ENCODE measurements at regions not wholly inside any gene's neighbourhood (a gene's known extent, or its start where the extent isn't known, plus 50 kb on each side); places are given as distances from the start of the nearest gene placed in this dataset.

DNA sequence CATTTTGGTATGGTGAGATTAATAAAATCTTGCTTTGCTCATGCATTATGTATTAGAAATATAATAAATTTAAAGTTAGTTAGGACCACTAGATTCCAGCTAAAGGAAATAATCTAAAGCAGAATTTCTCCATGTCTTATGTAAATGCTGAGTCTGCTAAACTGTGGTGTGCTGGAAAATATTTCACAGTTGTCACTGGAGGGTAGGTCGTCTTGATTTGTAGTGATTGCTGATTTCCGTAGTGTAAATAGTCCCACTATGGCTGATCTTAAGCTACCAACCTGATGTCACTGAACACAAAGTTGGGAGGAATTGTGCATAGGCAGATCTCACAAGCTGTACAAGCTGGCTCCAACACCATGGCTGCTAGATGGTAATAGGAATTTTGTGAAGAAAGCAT lies 133.4 kb upstream of the NR3C2 start (continued):
- TF ChIP-seq TEAD4 (IDR thresholded peaks at IDR 0.05; ENCODE audit: borderline replicate concordance, insufficient read depth), result no peak
- TF ChIP-seq, protein P1, sequence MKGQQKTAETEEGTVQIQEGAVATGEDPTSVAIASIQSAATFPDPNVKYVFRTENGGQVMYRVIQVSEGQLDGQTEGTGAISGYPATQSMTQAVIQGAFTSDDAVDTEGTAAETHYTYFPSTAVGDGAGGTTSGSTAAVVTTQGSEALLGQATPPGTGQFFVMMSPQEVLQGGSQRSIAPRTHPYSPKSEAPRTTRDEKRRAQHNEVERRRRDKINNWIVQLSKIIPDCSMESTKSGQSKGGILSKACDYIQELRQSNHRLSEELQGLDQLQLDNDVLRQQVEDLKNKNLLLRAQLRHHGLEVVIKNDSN (IDR thresholded peaks at IDR 0.05; ENCODE audit: borderline replicate concordance, low read depth), result no peak

DNA sequence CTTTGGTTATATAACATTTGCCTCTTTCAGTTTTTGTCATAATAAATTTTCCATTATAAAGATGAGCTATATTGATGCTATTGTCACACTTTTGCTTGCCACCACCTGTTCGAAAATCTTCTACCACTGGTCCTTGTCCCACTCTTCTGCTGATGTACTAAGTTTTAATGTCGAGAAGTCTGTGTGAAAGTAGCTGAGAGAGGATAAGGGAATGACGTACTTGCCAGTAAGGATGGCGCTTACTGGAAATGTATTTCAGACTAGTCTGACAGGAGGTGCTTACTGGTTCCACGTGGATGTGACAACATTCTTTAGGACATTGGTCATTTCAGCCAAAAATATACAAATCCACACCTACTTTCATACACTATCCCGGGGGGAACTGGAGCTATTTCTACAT lies 132.7 kb upstream of the NR3C2 start:
- no peak for TF ChIP-seq FOXJ3 (CRISPR knock-in tag; IDR thresholded peaks at IDR 0.05)
- TF ChIP-seq EZH2phosphoT487 (IDR thresholded peaks at IDR 0.05; ENCODE audit: borderline replicate concordance, low read depth), result no peak
- TF ChIP-seq JUND (IDR thresholded peaks at IDR 0.05), result no peak
- no peak for TF ChIP-seq MXI1 (IDR thresholded peaks at IDR 0.05; ENCODE audit: low read depth, low read length)
- TF ChIP-seq, protein P2, sequence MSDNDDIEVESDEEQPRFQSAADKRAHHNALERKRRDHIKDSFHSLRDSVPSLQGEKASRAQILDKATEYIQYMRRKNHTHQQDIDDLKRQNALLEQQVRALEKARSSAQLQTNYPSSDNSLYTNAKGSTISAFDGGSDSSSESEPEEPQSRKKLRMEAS (IDR thresholded peaks at IDR 0.05; ENCODE audit: low read depth), result no peak
- TF ChIP-seq EP300 (IDR thresholded peaks at IDR 0.05; ENCODE audit: borderline replicate concordance in 1 of 2, low read depth in 1 of 2, low read length in 1 of 2), result no peak
- no peak for TF ChIP-seq NRF1 (IDR thresholded peaks at IDR 0.05; ENCODE audit: low read depth, low read length)
- no peak for TF ChIP-seq RCOR1 (IDR thresholded peaks at IDR 0.05; ENCODE audit: low read length)
- no peak for TF ChIP-seq GATA2 (CRISPR knock-in tag; IDR thresholded peaks at IDR 0.05)
- TF ChIP-seq, protein P3, sequence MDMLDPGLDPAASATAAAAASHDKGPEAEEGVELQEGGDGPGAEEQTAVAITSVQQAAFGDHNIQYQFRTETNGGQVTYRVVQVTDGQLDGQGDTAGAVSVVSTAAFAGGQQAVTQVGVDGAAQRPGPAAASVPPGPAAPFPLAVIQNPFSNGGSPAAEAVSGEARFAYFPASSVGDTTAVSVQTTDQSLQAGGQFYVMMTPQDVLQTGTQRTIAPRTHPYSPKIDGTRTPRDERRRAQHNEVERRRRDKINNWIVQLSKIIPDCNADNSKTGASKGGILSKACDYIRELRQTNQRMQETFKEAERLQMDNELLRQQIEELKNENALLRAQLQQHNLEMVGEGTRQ (IDR thresholded peaks at IDR 0.05; ENCODE audit: borderline replicate concordance, low read depth, low read length), result no peak
- no peak for TF ChIP-seq RAD21 (IDR thresholded peaks at IDR 0.05; ENCODE audit: low read length)
- TF ChIP-seq TEAD4 (IDR thresholded peaks at IDR 0.05; ENCODE audit: borderline replicate concordance, insufficient read depth), result no peak
- no peak for TF ChIP-seq MEF2A (IDR thresholded peaks at IDR 0.05; ENCODE audit: borderline replicate concordance, low read depth)
- Histone ChIP-seq H3K4me3 (ENCODE audit: low read depth in 2 of 2, low read length in 1 of 2) (no peak overlapping the region; a peak in 1 of 4 replicates), H3K9me3 (peaks cover 6% of the 10 kb centered on the region; the same call in 1 of the 2 replicates), H3K9ac (no peak overlapping the region), H3K9me2 (no peaks in the 10 kb centered on the region), H3K27ac (ENCODE audit: low read depth in 2 of 2, low read length in 1 of 2) (no peak overlapping the region), H3K79me2 (ENCODE audit: insufficient read depth) (no peaks in the 10 kb centered on the region), H4K20me1 (ENCODE audit: insufficient read depth) (no peaks in the 10 kb centered on the region), H3K4me2 (peak overlapping the region; percentile 28; the same call in 1 of the 2 replicates), H2AFZ (ENCODE audit: low read depth) (no peak overlapping the region), H3F3A (replicated peaks; ENCODE audit: insufficient read depth) (no peaks in the 10 kb centered on the region), H3K36me3 (replicated peaks in 1 of 2; ENCODE audit: control insufficient read depth in 1 of 2, insufficient read depth in 2 of 2, low read length in 1 of 2) (no peaks in the 10 kb centered on the region), H3K27me3 (ENCODE audit: insufficient read depth) (no peaks in the 10 kb centered on the region), H3K4me1 (ENCODE audit: control insufficient read depth in 1 of 2, insufficient read depth in 2 of 2, low read depth in 1 of 2, low read length in 1 of 2) (no peaks in the 10 kb centered on the region)
- no peak for DNase-seq
- WGBS (ENCODE audit: low lambda C conversion rate), result 2% methylated on average over 6 of the region's 6 CpGs
- ChIA-PET CTCF (interaction anchor here (0.8 kb wide), 1 partner anchor 12 kb away, joined by 3 read pairs; no protein-coding TSS in a partner anchor), POLR2A (no interaction called here)

DNA sequence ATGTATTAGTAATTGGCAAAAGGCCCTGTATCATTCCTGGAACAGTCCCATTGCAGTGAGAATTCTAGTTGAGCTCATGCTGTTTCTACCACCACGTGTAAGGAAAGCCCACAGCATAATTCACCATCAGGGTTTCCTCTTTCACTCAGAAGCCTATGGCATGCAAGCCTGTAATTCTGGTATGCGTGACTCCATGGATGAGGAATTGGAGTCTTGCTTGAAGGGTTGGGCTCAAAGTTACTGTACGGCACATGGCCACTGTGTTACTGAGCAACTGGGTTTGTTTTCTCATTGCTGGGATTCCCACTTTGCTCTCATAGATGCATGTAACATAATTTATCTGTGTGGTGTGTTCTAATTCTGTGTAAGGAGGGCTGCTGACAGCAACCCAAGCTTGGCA lies 132.3 kb upstream of the NR3C2 start:
- Histone ChIP-seq H2AFZ (ENCODE audit: low read depth) (no peak overlapping the region), H3K27me3 (ENCODE audit: insufficient read depth) (no peaks in the 10 kb centered on the region), H3K9me2 (no peaks in the 10 kb centered on the region), H3K4me3 (ENCODE audit: low read depth in 2 of 2, low read length in 1 of 2) (no peak overlapping the region; a peak in 1 of 4 replicates), H3K4me2 (peak overlapping the region; percentile 28; the same call in 1 of the 2 replicates), H3K4me1 (ENCODE audit: control insufficient read depth in 1 of 2, insufficient read depth in 2 of 2, low read depth in 1 of 2, low read length in 1 of 2) (no peaks in the 10 kb centered on the region), H4K20me1 (ENCODE audit: insufficient read depth) (no peaks in the 10 kb centered on the region), H3K9ac (no peak overlapping the region), H3K36me3 (replicated peaks in 1 of 2; ENCODE audit: control insufficient read depth in 1 of 2, insufficient read depth in 2 of 2, low read length in 1 of 2) (no peaks in the 10 kb centered on the region), H3K79me2 (ENCODE audit: insufficient read depth) (no peaks in the 10 kb centered on the region), H3F3A (replicated peaks; ENCODE audit: insufficient read depth) (no peaks in the 10 kb centered on the region), H3K27ac (ENCODE audit: low read depth in 2 of 2, low read length in 1 of 2) (no peak overlapping the region), H3K9me3 (peaks cover 9% of the 10 kb centered on the region; the same call in 1 of the 2 replicates)
- 4% methylated on average over 3 of the region's 3 CpGs for WGBS (ENCODE audit: low lambda C conversion rate)
- no peak for DNase-seq
- POLR2A ChIA-PET, result no interaction called here
- CTCF ChIA-PET, result no interaction called here
- peak; percentile 18; the same call in 1 of the 2 replicates for TF ChIP-seq FOSL2 (IDR thresholded peaks at IDR 0.05; ENCODE audit: borderline replicate concordance, low read depth)
- TF ChIP-seq MEF2A (IDR thresholded peaks at IDR 0.05; ENCODE audit: borderline replicate concordance, low read depth), result no peak

All from SK-N-SH (cell line).